K562 (cell line): ENCODE measurements at regions not wholly inside any gene's neighbourhood (a gene's known extent, or its start where the extent isn't known, plus 50 kb on each side); places are given as distances from the start of the nearest gene placed in this dataset.

Experiments
- ARNT ChIP-seq, 2 experiments: fragments of 450-650 bp; IDR thresholded peaks; 2 replicates each; pipeline ENCODE4 v1.6.1; 2016; ENCODE audit warnings: mild to moderate bottlenecking in 1 of 2
- CC2D1A ChIP-seq: fragments of 450-650 bp; IDR thresholded peaks from 2 replicates; pipeline ENCODE4 v1.6.1; 2017; ENCODE audit warnings: mild to moderate bottlenecking
- DMBX1 ChIP-seq: fragments of 250-450 bp; sonication (Bioruptor Pico); IDR thresholded peaks from 2 replicates; pipeline ENCODE4 v1.8.0; 2022; ENCODE audit warnings: inconsistent platforms, mild to moderate bottlenecking, moderate library complexity, borderline replicate concordance
- EGR1 ChIP-seq: fragments of 450-650 bp; conservative IDR thresholded peaks from 2 replicates; pipeline ENCODE4 v1.6.1; 2017; ENCODE audit warnings: mild to moderate bottlenecking
- EZH2 ChIP-seq: IDR thresholded peaks from 2 replicates; pipeline ENCODE4 v1.6.1; 2012; ENCODE audit warnings: low read depth, mild to moderate bottlenecking, inconsistent platforms, low read length, borderline replicate concordance
- FOXK2 ChIP-seq, 2 experiments: fragments of 450-650 bp; IDR thresholded peaks in 1 of 2; conservative IDR thresholded peaks in 1 of 2; 2 replicates each; pipeline ENCODE4 v1.6.1; 2016; ENCODE audit warnings: low read depth in 2 of 2, mild to moderate bottlenecking in 1 of 2
- FOXP1 ChIP-seq: sonication (generic); formaldehyde crosslinking; IDR thresholded peaks from 2 replicates; pipeline ENCODE4 v1.8.0; 2022; ENCODE audit warnings: mild to moderate bottlenecking, missing genetic modification reagents
- GTF2A2 ChIP-seq: IDR thresholded peaks from 2 replicates; pipeline ENCODE4 v1.6.1; 2016; ENCODE audit warnings: mild to moderate bottlenecking, missing genetic modification characterization, missing compliant biosample characterization
- HDAC1 ChIP-seq, 2 experiments: fragments of 450-650 bp; IDR thresholded peaks; 2 replicates each; pipeline ENCODE4 v1.6.1; 2016 to 2017; ENCODE audit warnings: inconsistent platforms in 1 of 2, mild to moderate bottlenecking in 1 of 2, moderate library complexity in 1 of 2
- HMGN3 ChIP-seq: IDR thresholded peaks from 2 replicates; pipeline ENCODE4 v1.6.1; 2011; ENCODE audit warnings: borderline replicate concordance, low read depth, mild to moderate bottlenecking, mixed read lengths, low read length; ENCODE audit not compliant: insufficient read length; ENCODE audit errors: extremely low read depth
- L3MBTL2 ChIP-seq: fragments of 450-650 bp; IDR thresholded peaks from 2 replicates; pipeline ENCODE4 v1.6.1; 2016; ENCODE audit warnings: mild to moderate bottlenecking, moderate library complexity
- MIER1 ChIP-seq: fragments of 450-650 bp; IDR thresholded peaks from 2 replicates; pipeline ENCODE4 v1.6.1; 2016; ENCODE audit warnings: antibody characterized with exemption, mild to moderate bottlenecking, low read depth
- NCOR1 ChIP-seq: fragments of 450-650 bp; IDR thresholded peaks from 2 replicates; pipeline ENCODE4 v1.6.1; 2016; ENCODE audit warnings: mild to moderate bottlenecking, moderate library complexity
- NFIC ChIP-seq: fragments of 450-650 bp; IDR thresholded peaks from 2 replicates; pipeline ENCODE4 v1.6.1; 2017; ENCODE audit warnings: mild to moderate bottlenecking, inconsistent platforms
- PRDM10 ChIP-seq: fragments of 450-650 bp; IDR thresholded peaks from 2 replicates; pipeline ENCODE4 v1.6.1; 2018; ENCODE audit not compliant: partially characterized antibody
- PRPF4 ChIP-seq: fragments of 200-400 bp; formaldehyde crosslinking; IDR thresholded peaks from one replicate; pipeline ENCODE4 v1.6.1; 2017; ENCODE audit warnings: low read length, low read depth, mild to moderate bottlenecking; ENCODE audit not compliant: insufficient read depth, poor library complexity, severe bottlenecking
- RNF219 ChIP-seq: fragments of 250-450 bp; sonication (Bioruptor Pico); IDR thresholded peaks from 2 replicates; pipeline ENCODE4 v1.5.0; 2022; ENCODE audit warnings: mild to moderate bottlenecking
- SMAD4 ChIP-seq: fragments of 250-450 bp; sonication (Bioruptor Pico); conservative IDR thresholded peaks from 2 replicates; pipeline ENCODE4 v1.8.0; 2021; ENCODE audit warnings: inconsistent platforms, mild to moderate bottlenecking, moderate library complexity
- SMARCA4 ChIP-seq: fragments of 450-650 bp; IDR thresholded peaks from 2 replicates; pipeline ENCODE4 v1.6.1; 2016
- SMARCA5 ChIP-seq: fragments of 450-650 bp; IDR thresholded peaks from 2 replicates; pipeline ENCODE4 v1.6.1; 2016
- SRSF7 ChIP-seq: fragments of 200-400 bp; formaldehyde crosslinking; optimal IDR thresholded peaks from 2 replicates; pipeline ENCODE3; 2017; ENCODE audit warnings: mild to moderate bottlenecking, low read depth, low read length
- TEAD1 ChIP-seq, 2 experiments: fragments of 450-650 bp in 1 of 2; sonication (generic) in 1 of 2; formaldehyde crosslinking; IDR thresholded peaks; 2 replicates each; pipeline versions ENCODE4 v1.4.0 to v1.8.0; 2020 to 2022; ENCODE audit warnings: mild to moderate bottlenecking in 2 of 2, missing genetic modification reagents in 1 of 2
- USF1 ChIP-seq: sonication (generic); formaldehyde crosslinking; IDR thresholded peaks from 2 replicates; pipeline ENCODE4 v1.9.0; 2022; ENCODE audit warnings: mild to moderate bottlenecking, missing genetic modification reagents
- ZNF778 ChIP-seq: fragments of 450-650 bp; formaldehyde crosslinking; IDR thresholded peaks from 2 replicates; pipeline ENCODE4 v1.4.0; 2020; ENCODE audit warnings: mild to moderate bottlenecking, moderate library complexity

GRCh38 chr7:140245611-140246105 is 68.9 kb upstream of the KDM7A start (continued):
- 0 out of 2 replicates have a peak, but pooled peaks have one; percentile 16 for TF ChIP-seq USF1 (CRISPR knock-in tag)
- peak; percentile 38; the same call in 1 of the 2 replicates for TF ChIP-seq NCOR1
- peak; percentile 89 for TF ChIP-seq SMARCA4
- TF ChIP-seq NFIC = peak; percentile 87
- TF ChIP-seq EGR1 = no peak
- TF ChIP-seq CC2D1A = peak; percentile 47; the same call in 1 of the 2 replicates
- no peak for TF ChIP-seq L3MBTL2
- TF ChIP-seq ARNT (IDR thresholded peaks at IDR 0.05) = peak in 1 of 2 experiments; percentile 71; a peak in 2 of 4 replicates
- 0 out of 2 replicates have a peak, but pooled peaks have one; percentile 29 for TF ChIP-seq FOXP1 (CRISPR knock-in tag)
- peak; percentile 45 for TF ChIP-seq SMAD4 (CRISPR knock-in tag)
- TF ChIP-seq HMGN3 = no peak
- no peak for TF ChIP-seq PRPF4
- no peak for TF ChIP-seq RNF219 (CRISPR knock-in tag)
- no peak for TF ChIP-seq SRSF7
- TF ChIP-seq GTF2A2 (tag) = no peak
- TF ChIP-seq MIER1 = peak; percentile 36
- peak; percentile 99 for TF ChIP-seq PRDM10
- TF ChIP-seq DMBX1 (CRISPR knock-in tag) = peak; percentile 78
- no peak for TF ChIP-seq ZNF778 (CRISPR knock-in tag)
- 0 out of 2 replicates have a peak, but pooled peaks have one; percentile 19 for TF ChIP-seq SMARCA5
- peak in 1 of 2 experiments; percentile 90; a peak in 2 of 4 replicates for TF ChIP-seq FOXK2 (conservative IDR thresholded peaks at IDR 0.05 in 1 of 2, IDR thresholded peaks at IDR 0.05 in 1 of 2; ENCODE audit: low read depth in 2 of 2)
- TF ChIP-seq HDAC1 (IDR thresholded peaks at IDR 0.05) = 0 out of 4 replicates have a peak, but pooled peaks of 1 of the 2 experiments have one; percentile 25
- TF ChIP-seq TEAD1 (CRISPR knock-in tag; IDR thresholded peaks at IDR 0.05) = 0 out of 4 replicates have a peak, but pooled peaks of 1 of the 2 experiments have one; percentile 37
- TF ChIP-seq EZH2 = no peak
